Astrocyte of the spinal cord (primary cell): ENCODE measurements at regions not wholly inside any gene's neighbourhood (a gene's known extent, or its start where the extent isn't known, plus 50 kb on each side); places are given as distances from the start of the nearest gene placed in this dataset.

Experiments
- DNase-seq: peaks from one replicate; pipeline ENCODE4 v3.0.0; 2011; ENCODE audit warnings: low read depth, low spot score
- H3K4me3 ChIP-seq: 2 replicates; pipeline ENCODE4 v1.5.1; 2011; ENCODE audit warnings: low read depth, mild to moderate bottlenecking, low read length, moderate library complexity
- CTCF ChIP-seq: IDR thresholded peaks from 2 replicates; pipeline ENCODE4 v1.5.1; 2012; ENCODE audit warnings: low read depth, mild to moderate bottlenecking, low read length, inconsistent platforms
- in situ Hi-C: cut with HindIII; loops from 2 replicates; pipeline ENCODE4 v1.10.0; 2017; ENCODE audit warnings: low sequenced_read_pairs

- in situ Hi-C loops = no loop called here
- no peak overlapping the region for H3K4me3 ChIP-seq
- TF ChIP-seq CTCF = no peak
- DNase-seq = peak; percentile 90
These were observed 177.2 kb upstream of the INHBA start for GRCh38 chr7:41880107-41880506.

- DNase-seq = no peak
- H3K4me3 ChIP-seq = no peak overlapping the region
- TF ChIP-seq CTCF = no peak
- in situ Hi-C loops = no loop called here
These were observed 176.5 kb upstream of the INHBA start for GRCh38 chr7:41879403-41879802.

- in situ Hi-C loops = no loop called here
- H3K4me3 ChIP-seq = no peak overlapping the region
- no peak for TF ChIP-seq CTCF
- DNase-seq = no peak
These were observed 175.7 kb upstream of the INHBA start for GRCh38 chr7:41878309-41879295.

GRCh38 chr7:41877118-41877517 lies 174.2 kb upstream of the INHBA start:
- in situ Hi-C loops = no loop called here
- no peak for DNase-seq
- TF ChIP-seq CTCF = no peak
- H3K4me3 ChIP-seq = no peak overlapping the region

- no peak overlapping the region for H3K4me3 ChIP-seq
- DNase-seq = no peak
- TF ChIP-seq CTCF = no peak
These were observed 172.6 kb upstream of the INHBA start for GRCh38 chr7:41875513-41875912.

GRCh38 chr7:41874201-41874785 lies 171.4 kb upstream of the INHBA start:
- no peak for DNase-seq
- H3K4me3 ChIP-seq = no peak overlapping the region
- TF ChIP-seq CTCF = no peak
- in situ Hi-C loops = no loop called here

More at GRCh38 chr7:41875513-41875912, 172.6 kb upstream of the INHBA start:
- in situ Hi-C loops = no loop called here
